GM23338 (cell line): ENCODE measurements at regions not wholly inside any gene's neighbourhood (a gene's known extent, or its start where the extent isn't known, plus 50 kb on each side); places are given as distances from the start of the nearest gene placed in this dataset.

ENCODE experiments used
- ATAC-seq: fragments of 200-7000 bp; cut with Tn5 transposase; 3 replicates; pipeline ENCODE4 v1.9.1; 2020
- DNase-seq: peaks from one replicate; pipeline ENCODE4 v3.0.0-alpha.2; 2015; ENCODE audit warnings: low spot score
- H2AFZ ChIP-seq: fragments of 200-600 bp; sonication (generic); 2 replicates; pipeline ENCODE4 v1.8.0; 2016; ENCODE audit warnings: antibody characterized with exemption, mild to moderate bottlenecking, moderate library complexity
- H3F3A ChIP-seq: fragments of 200-600 bp; sonication (generic); replicated peaks from 2 replicates; pipeline ENCODE4 v1.8.0; 2017; ENCODE audit warnings: antibody characterized with exemption, mixed run types, low read depth
- H3K27ac ChIP-seq: fragments of 200-600 bp; sonication (generic); 2 replicates; pipeline ENCODE4 v1.6.1; 2016; ENCODE audit warnings: low read depth
- H3K27me3 ChIP-seq: fragments of 200-600 bp; sonication (generic); 2 replicates; pipeline ENCODE4 v1.8.0; 2016; ENCODE audit warnings: mild to moderate bottlenecking, mixed run types, moderate library complexity; ENCODE audit not compliant: insufficient read depth
- H3K36me3 ChIP-seq: fragments of 200-600 bp; sonication (generic); 2 replicates; pipeline ENCODE4 v1.8.0; 2016; ENCODE audit warnings: mild to moderate bottlenecking; ENCODE audit not compliant: insufficient read depth
- H3K4me1 ChIP-seq: fragments of 200-600 bp; sonication (generic); 2 replicates; pipeline ENCODE4 v1.8.0; 2016; ENCODE audit warnings: mild to moderate bottlenecking, moderate library complexity; ENCODE audit not compliant: insufficient read depth
- H3K4me2 ChIP-seq: fragments of 200-600 bp; sonication (generic); 2 replicates; pipeline ENCODE4 v1.7.1; 2017; ENCODE audit warnings: mixed run types
- H3K4me3 ChIP-seq: fragments of 200-600 bp; sonication (generic); 2 replicates; pipeline ENCODE4 v1.6.1; 2016; ENCODE audit warnings: mixed run types
- H3K79me2 ChIP-seq: fragments of 200-600 bp; sonication (generic); replicated peaks from 2 replicates; pipeline ENCODE4 v1.8.0; 2017; ENCODE audit warnings: mild to moderate bottlenecking; ENCODE audit not compliant: insufficient read depth
- H3K9me2 ChIP-seq: fragments of 200-600 bp; sonication (generic); 2 replicates; pipeline ENCODE4 v1.8.0; 2017; ENCODE audit not compliant: insufficient read depth
- H4K20me1 ChIP-seq: fragments of 200-600 bp; sonication (generic); replicated peaks from 2 replicates; pipeline ENCODE4 v1.8.0; 2017; ENCODE audit warnings: mild to moderate bottlenecking; ENCODE audit not compliant: insufficient read depth
- H3K27ac Mint-ChIP-seq: 2 replicates; pipeline ENCODE4 v1.8.0; 2020; ENCODE audit warnings: inconsistent platforms, mild to moderate bottlenecking, moderate library complexity, mixed read lengths
- H3K27me3 Mint-ChIP-seq: 3 replicates; pipeline ENCODE4 v1.8.0; 2022; ENCODE audit warnings: low read depth, mild to moderate bottlenecking, moderate library complexity, mixed read lengths, inconsistent platforms; ENCODE audit not compliant: insufficient read depth, poor library complexity
- H3K36me3 Mint-ChIP-seq: 3 replicates; pipeline ENCODE4 v1.8.0; 2021; ENCODE audit warnings: low read depth, mild to moderate bottlenecking, inconsistent platforms, moderate library complexity, mixed read lengths
- H3K4me1 Mint-ChIP-seq: 3 replicates; pipeline ENCODE4 v1.8.0; 2020; ENCODE audit warnings: mild to moderate bottlenecking, inconsistent platforms, mixed read lengths
- H3K4me3 Mint-ChIP-seq: 3 replicates; pipeline ENCODE4 v1.8.0; 2021; ENCODE audit warnings: moderate library complexity, mild to moderate bottlenecking, inconsistent platforms, mixed read lengths
- H3K9me3 Mint-ChIP-seq: 3 replicates; pipeline ENCODE4 v1.8.0; 2020; ENCODE audit warnings: moderate library complexity, mild to moderate bottlenecking, inconsistent platforms, mixed read lengths
- CTCF ChIP-seq, 2 experiments: fragments of 200-600 bp in 1 of 2; sonication (generic) in 1 of 2; conservative IDR thresholded peaks; 2 replicates each; pipeline versions ENCODE4 v1.5.1 to v1.6.1; 2016 to 2017; ENCODE audit warnings: antibody characterized with exemption in 2 of 2, low read depth in 2 of 2, mild to moderate bottlenecking in 2 of 2, moderate library complexity in 1 of 2
- EZH2 ChIP-seq: fragments of 200-600 bp; sonication (generic); IDR thresholded peaks from one replicate; pipeline ENCODE4 v1.8.0; 2017; ENCODE audit warnings: antibody characterized with exemption, mild to moderate bottlenecking, low read depth; ENCODE audit not compliant: unreplicated experiment
- JUNB ChIP-seq: IDR thresholded peaks from one replicate; pipeline ENCODE4 v1.6.1; 2016; ENCODE audit warnings: antibody characterized with exemption; ENCODE audit not compliant: unreplicated experiment
- POLR2AphosphoS5 ChIP-seq: IDR thresholded peaks from 2 replicates; pipeline ENCODE4 v1.6.1; 2016; ENCODE audit warnings: antibody characterized with exemption, low read depth
- ZNF331 ChIP-seq: fragments of 250-450 bp; sonication (Bioruptor Pico); IDR thresholded peaks from 2 replicates; pipeline ENCODE4 v1.5.0; 2020; ENCODE audit warnings: low read depth, mild to moderate bottlenecking, moderate library complexity
- ZNF462 ChIP-seq: fragments of 250-450 bp; sonication (Bioruptor Pico); IDR thresholded peaks from 2 replicates; pipeline ENCODE4 v1.5.0; 2020; ENCODE audit warnings: mild to moderate bottlenecking, moderate library complexity

GRCh38 chr6:43878127-43878634 lies 108.2 kb downstream of the VEGFA start:
- no peak overlapping the region for H3K27ac ChIP-seq
- ATAC-seq (peak; percentile 30), DNase-seq (no peak)
- no peaks in the 10 kb centered on the region for H3K27me3 Mint-ChIP-seq
- no peaks in the 10 kb centered on the region for H3F3A ChIP-seq
- H3K4me1 Mint-ChIP-seq, result peaks cover 14% of the 10 kb centered on the region
- TF ChIP-seq POLR2AphosphoS5 (no peak), EZH2 (no peak), JUNB (no peak), CTCF (conservative IDR thresholded peaks at IDR 0.05; ENCODE audit: low read depth in 2 of 2) (peak in 1 of 2 experiments; percentile 25; a peak in 1 of 4 replicates), ZNF462 (no peak), ZNF331 (CRISPR knock-in tag) (no peak)
- peak overlapping the region; percentile 72; the same call in 1 of the 2 replicates for H2AFZ ChIP-seq
- H3K4me3 ChIP-seq, result no peak overlapping the region
- no peaks in the 10 kb centered on the region for H3K9me3 Mint-ChIP-seq
- H4K20me1 ChIP-seq, result no peaks in the 10 kb centered on the region
- no peaks in the 10 kb centered on the region for H3K36me3 Mint-ChIP-seq
- H3K27me3 ChIP-seq, result no peaks in the 10 kb centered on the region
- no peaks in the 10 kb centered on the region for H3K9me2 ChIP-seq
- H3K27ac Mint-ChIP-seq, result peak overlapping the region; percentile 24; the same call in 1 of the 2 replicates
- no peak overlapping the region for H3K4me2 ChIP-seq
- H3K4me1 ChIP-seq, result no peaks in the 10 kb centered on the region
- H3K4me3 Mint-ChIP-seq, result no peak overlapping the region
- no peaks in the 10 kb centered on the region for H3K36me3 ChIP-seq
- H3K79me2 ChIP-seq, result no peaks in the 10 kb centered on the region
